Mesothelial cell of epicardium (in vitro differentiated cells): ENCODE measurements at regions not wholly inside any gene's neighbourhood (a gene's known extent, or its start where the extent isn't known, plus 50 kb on each side); places are given as distances from the start of the nearest gene placed in this dataset.

Experiments
- DNase-seq, 2 experiments: peaks; one replicate each; pipeline ENCODE4 v3.0.0; 2021; ENCODE audit warnings: low spot score in 2 of 2; ENCODE audit not compliant: unreplicated experiment in 2 of 2
- H3K27ac Mint-ChIP-seq: 2 replicates; pipeline ENCODE4 v1.8.0; 2021; ENCODE audit warnings: mixed read lengths
- H3K27me3 Mint-ChIP-seq: 2 replicates; pipeline ENCODE4 v1.8.0; 2021; ENCODE audit warnings: low read depth, mixed read lengths
- H3K36me3 Mint-ChIP-seq: 2 replicates; pipeline ENCODE4 v1.8.0; 2021; ENCODE audit warnings: mixed read lengths
- H3K4me1 Mint-ChIP-seq: 2 replicates; pipeline ENCODE4 v1.8.0; 2021; ENCODE audit warnings: mixed read lengths
- H3K4me3 Mint-ChIP-seq: 2 replicates; pipeline ENCODE4 v1.8.0; 2021; ENCODE audit warnings: mild to moderate bottlenecking, moderate library complexity, mixed read lengths
- H3K9me3 Mint-ChIP-seq: 2 replicates; pipeline ENCODE4 v1.8.0; 2021; ENCODE audit warnings: mixed read lengths
- TF ChIP-seq, protein P1 (sequence below): fragments of 200-600 bp; sonication (generic); IDR thresholded peaks from one replicate; pipeline ENCODE4 v1.5.0; 2021; ENCODE audit warnings: antibody characterized with exemption; ENCODE audit not compliant: unreplicated experiment

DNA sequence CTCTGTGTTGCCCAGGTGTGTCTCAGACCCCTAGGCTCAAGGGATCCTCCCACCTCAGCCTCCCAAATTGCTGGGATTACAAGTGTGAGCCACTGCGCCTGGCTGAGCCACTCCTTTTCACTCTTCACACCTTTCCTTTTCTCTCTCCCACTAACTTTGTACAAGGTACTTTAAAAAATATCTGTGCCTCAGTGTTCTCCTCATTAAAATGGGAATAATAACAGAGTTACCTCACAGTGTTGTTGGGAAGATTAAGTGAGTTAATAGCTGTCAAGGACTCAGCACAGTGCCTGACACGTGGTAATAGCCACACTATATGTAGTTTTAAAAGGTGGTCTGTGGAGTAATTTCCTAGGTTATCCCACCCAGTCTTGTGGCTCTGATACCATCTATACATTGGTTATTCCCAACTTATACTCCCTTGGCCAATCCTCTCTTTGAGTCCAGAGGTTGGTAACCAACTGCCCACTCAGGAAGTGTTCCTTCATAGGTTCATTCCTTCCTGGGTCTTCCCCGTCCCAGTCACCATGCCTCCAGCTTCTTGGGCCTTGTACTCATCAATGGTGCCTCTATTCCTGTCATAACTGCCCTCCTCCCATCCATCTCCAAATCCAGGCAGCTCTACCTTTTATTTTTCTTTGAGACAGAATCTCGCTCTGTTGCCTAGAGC, 78.6 kb upstream of the NAA20 start:
- peaks cover 40% of the 10 kb centered on the region for H3K4me1 Mint-ChIP-seq
- no peak overlapping the region for H3K27ac Mint-ChIP-seq
- no peaks in the 10 kb centered on the region for H3K27me3 Mint-ChIP-seq
- DNase-seq, result no peak
- TF ChIP-seq, protein P1, sequence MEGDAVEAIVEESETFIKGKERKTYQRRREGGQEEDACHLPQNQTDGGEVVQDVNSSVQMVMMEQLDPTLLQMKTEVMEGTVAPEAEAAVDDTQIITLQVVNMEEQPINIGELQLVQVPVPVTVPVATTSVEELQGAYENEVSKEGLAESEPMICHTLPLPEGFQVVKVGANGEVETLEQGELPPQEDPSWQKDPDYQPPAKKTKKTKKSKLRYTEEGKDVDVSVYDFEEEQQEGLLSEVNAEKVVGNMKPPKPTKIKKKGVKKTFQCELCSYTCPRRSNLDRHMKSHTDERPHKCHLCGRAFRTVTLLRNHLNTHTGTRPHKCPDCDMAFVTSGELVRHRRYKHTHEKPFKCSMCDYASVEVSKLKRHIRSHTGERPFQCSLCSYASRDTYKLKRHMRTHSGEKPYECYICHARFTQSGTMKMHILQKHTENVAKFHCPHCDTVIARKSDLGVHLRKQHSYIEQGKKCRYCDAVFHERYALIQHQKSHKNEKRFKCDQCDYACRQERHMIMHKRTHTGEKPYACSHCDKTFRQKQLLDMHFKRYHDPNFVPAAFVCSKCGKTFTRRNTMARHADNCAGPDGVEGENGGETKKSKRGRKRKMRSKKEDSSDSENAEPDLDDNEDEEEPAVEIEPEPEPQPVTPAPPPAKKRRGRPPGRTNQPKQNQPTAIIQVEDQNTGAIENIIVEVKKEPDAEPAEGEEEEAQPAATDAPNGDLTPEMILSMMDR, result no peak
- H3K4me3 Mint-ChIP-seq, result no peak overlapping the region
- peaks cover 20% of the 10 kb centered on the region for H3K36me3 Mint-ChIP-seq
- H3K9me3 Mint-ChIP-seq, result no peaks in the 10 kb centered on the region

DNA sequence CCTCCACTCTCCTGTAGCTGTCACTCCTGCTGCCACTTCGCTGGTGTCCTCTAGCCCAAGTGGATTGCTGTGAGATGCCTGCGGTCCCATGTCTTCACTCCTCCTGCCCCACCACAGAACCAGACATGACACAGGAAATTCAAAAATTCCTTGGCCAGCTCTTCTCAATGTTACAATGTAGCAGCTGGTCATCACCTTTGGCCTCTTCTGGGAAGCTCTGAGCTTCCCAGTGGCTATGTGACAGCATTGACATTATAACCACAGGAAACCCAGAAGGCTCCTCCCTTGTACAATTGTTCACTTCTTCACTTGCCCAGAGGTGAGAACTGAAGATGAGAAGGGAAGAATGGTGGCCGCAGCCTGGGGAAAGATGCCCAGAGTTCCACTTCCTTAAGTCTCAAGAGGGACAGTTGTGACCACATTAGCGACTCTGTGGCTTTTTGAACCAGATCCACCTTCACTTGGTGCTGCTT, 76.1 kb upstream of the NAA20 start:
- TF ChIP-seq, protein P1, result no peak

DNA sequence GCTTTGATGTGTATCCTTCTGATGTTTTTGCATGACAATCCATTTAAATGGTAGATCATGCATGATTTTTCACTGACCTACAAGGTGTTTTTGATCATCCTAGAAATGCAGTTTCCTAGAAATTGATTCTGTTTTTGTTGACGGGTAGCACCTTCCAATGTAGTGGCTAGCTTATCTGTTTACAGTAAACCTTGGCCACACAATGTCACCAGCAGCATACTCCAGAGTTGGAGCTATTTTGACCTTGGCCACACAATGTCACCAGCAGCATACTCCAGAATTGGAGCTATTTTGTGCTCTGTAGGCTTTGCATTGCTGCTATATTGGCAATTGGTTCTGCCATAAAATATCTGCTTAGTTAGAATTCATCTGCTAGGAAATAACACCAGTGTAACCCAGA, 74.6 kb upstream of the NAA20 start:
- no peaks in the 10 kb centered on the region for H3K27me3 Mint-ChIP-seq
- DNase-seq, result no peak
- H3K4me3 Mint-ChIP-seq, result no peak overlapping the region
- H3K36me3 Mint-ChIP-seq, result peaks cover 27% of the 10 kb centered on the region
- H3K9me3 Mint-ChIP-seq, result no peaks in the 10 kb centered on the region
- TF ChIP-seq, protein P1, result no peak
- peaks cover 5% of the 10 kb centered on the region for H3K4me1 Mint-ChIP-seq
- no peak overlapping the region for H3K27ac Mint-ChIP-seq

More for the DNA sequence above, 76.1 kb upstream of the NAA20 start:
- Mint-ChIP-seq H3K4me3 (no peak overlapping the region), H3K27ac (no peak overlapping the region), H3K4me1 (peaks cover 21% of the 10 kb centered on the region), H3K36me3 (peaks cover 23% of the 10 kb centered on the region), H3K27me3 (no peaks in the 10 kb centered on the region), H3K9me3 (no peaks in the 10 kb centered on the region)
- no peak for DNase-seq

DNA sequence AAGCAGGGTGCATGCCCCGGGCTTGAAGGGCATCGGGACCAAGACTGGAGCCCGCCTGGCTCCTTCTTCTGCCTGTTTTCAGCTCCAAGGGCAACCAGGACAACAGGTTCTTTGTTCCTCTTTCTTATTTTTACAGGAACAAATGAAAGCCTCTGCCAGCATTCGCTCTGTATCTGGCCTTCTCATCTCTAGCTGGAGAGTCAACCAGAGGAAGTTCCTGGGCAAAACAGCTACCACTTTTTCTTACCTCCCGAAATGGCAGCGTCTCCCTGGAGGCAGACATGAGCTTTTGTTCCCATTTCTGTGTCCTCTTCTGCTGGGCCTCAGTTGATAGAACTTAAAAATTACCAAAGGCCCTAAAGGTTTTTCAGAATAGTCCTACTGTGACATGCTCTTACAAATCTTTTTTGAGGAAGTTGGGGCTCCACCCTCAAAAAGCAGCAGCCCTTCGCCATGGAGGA, 74.1 kb upstream of the NAA20 start:
- H3K9me3 Mint-ChIP-seq, result no peaks in the 10 kb centered on the region
- no peaks in the 10 kb centered on the region for H3K27me3 Mint-ChIP-seq
- H3K36me3 Mint-ChIP-seq, result peaks cover 30% of the 10 kb centered on the region
- TF ChIP-seq, protein P1, result no peak
- H3K27ac Mint-ChIP-seq, result no peak overlapping the region
- no peak overlapping the region for H3K4me3 Mint-ChIP-seq
- H3K4me1 Mint-ChIP-seq, result peaks cover under 1% of the 10 kb centered on the region
- DNase-seq, result no peak

DNA sequence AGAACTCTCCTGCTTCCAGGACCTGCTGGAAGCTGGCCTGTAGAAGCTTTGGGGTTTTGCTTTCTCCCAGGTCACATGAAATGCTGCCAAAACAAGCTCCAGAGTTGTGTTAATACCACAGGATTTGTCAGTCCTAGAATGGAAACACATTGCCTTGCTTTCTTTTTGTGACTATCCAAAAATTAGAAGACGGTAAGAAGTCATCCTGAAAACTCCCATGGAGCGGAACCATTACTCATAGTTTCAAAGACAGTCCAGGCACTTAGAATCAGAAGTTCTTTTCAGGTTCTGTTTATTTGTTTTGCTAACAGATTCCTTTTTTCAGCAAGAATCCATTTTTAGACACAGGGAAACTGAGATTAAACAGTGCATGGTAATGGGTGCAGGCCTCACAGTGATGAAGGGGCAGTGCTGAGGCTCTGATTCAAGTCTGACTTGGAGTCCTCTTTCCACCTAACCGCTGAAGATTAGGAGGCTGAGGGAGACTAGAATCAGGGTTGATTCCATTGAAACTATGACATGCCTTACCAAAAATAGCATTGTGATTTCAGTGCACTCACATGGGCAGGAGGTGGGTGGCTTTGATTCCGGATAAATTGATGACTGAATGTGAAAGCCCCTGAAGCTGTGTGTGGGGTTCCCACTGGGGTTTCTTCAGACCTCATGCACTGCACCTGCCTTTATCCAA, 72.2 kb upstream of the NAA20 start:
- H3K9me3 Mint-ChIP-seq, result no peaks in the 10 kb centered on the region
- no peak overlapping the region for H3K4me3 Mint-ChIP-seq
- H3K36me3 Mint-ChIP-seq, result peaks cover 25% of the 10 kb centered on the region
- TF ChIP-seq, protein P1, result no peak
- no peaks in the 10 kb centered on the region for H3K27me3 Mint-ChIP-seq
- H3K27ac Mint-ChIP-seq, result no peak overlapping the region
- no peak for DNase-seq
- no peaks in the 10 kb centered on the region for H3K4me1 Mint-ChIP-seq
